GM12878 (cell line): ENCODE measurements at regions not wholly inside any gene's neighbourhood (a gene's known extent, or its start where the extent isn't known, plus 50 kb on each side); places are given as distances from the start of the nearest gene placed in this dataset.

Experiments used
- ATAC-seq: fragments of 200-7000 bp; cut with Tn5 transposase; 3 replicates; pipeline ENCODE4 v1.9.1; 2020; ENCODE audit warnings: mild to moderate bottlenecking, moderate library complexity
- BruUV-seq: library from RNA; stranded (reverse); fragments of 400-500 nt; replicated peaks from 2 replicates; lab custom pipeline; 2021; lab: Mats Ljungman, UMichigan
- CTCF ChIA-PET: fragments of 300-600 bp; sonication (Branson Sonifier 250); formaldehyde crosslinking; extraction: SDS; loops from one replicate; lab custom pipeline; 2021; ENCODE audit warnings: inconsistent platforms; lab: Yijun Ruan, JAX
- POLR2A ChIA-PET: fragments of 350-600 bp; formaldehyde crosslinking; extraction: SDS; loops from one replicate; lab custom pipeline; 2021; ENCODE audit warnings: inconsistent platforms; lab: Charles Lee
- RAD21 ChIA-PET: fragments of 300-600 bp; sonication (Branson Sonifier 250); formaldehyde crosslinking; loops from one replicate; lab custom pipeline; 2023; ENCODE audit warnings: antibody characterized with exemption; ENCODE audit not compliant: unreplicated experiment; lab: Charles Lee
- SMC1A ChIA-PET: fragments of 300-600 bp; sonication (Branson Sonifier 250); formaldehyde crosslinking; loops from one replicate; lab custom pipeline; 2023; ENCODE audit not compliant: unreplicated experiment, uncharacterized antibody; lab: Charles Lee
- DNase-seq: peaks from one replicate; pipeline ENCODE4 v3.0.0-alpha.2; 2011; ENCODE audit warnings: low read depth, low spot score
- FAIRE-seq: peaks from 3 replicates; lab custom pipeline; 2011; peaks lifted over from hg19 to GRCh38; lab: Jason Lieb, UNC
- H2AFZ ChIP-seq: 2 replicates; pipeline ENCODE4 v1.6.0; 2011; ENCODE audit warnings: low read depth, low read length, control low read depth; ENCODE audit not compliant: control insufficient read depth
- H3K27ac ChIP-seq: 2 replicates; pipeline ENCODE4 v1.5.1; 2011; ENCODE audit warnings: control low read depth; ENCODE audit not compliant: control insufficient read depth, insufficient read depth
- H3K27me3 ChIP-seq, 2 experiments: replicated peaks in 1 of 2; 2 replicates each; pipeline versions ENCODE4 v1.6.0 to v1.6.1; 2011; ENCODE audit warnings: low read length in 1 of 2; ENCODE audit not compliant: control insufficient read depth in 2 of 2, insufficient read depth in 2 of 2
- H3K36me3 ChIP-seq, 2 experiments: 2 replicates each; pipeline ENCODE4 v1.5.1; 2011; ENCODE audit warnings: low read length in 1 of 2; ENCODE audit not compliant: control insufficient read depth in 2 of 2, insufficient read depth in 2 of 2
- H3K4me1 ChIP-seq: 2 replicates; pipeline ENCODE4 v1.6.1; 2011; ENCODE audit warnings: mild to moderate bottlenecking, low read length, moderate library complexity, mixed read lengths; ENCODE audit not compliant: control insufficient read depth, insufficient read depth
- H3K4me2 ChIP-seq: 2 replicates; pipeline ENCODE4 v1.6.0; 2011; ENCODE audit warnings: control low read depth; ENCODE audit not compliant: control insufficient read depth, insufficient read depth
- H3K4me3 ChIP-seq: fragments of 200-600 bp; sonication (generic); 2 replicates; pipeline ENCODE4 v1.5.1; 2016
- H3K79me2 ChIP-seq: 2 replicates; pipeline ENCODE4 v1.6.0; 2011; ENCODE audit warnings: low read length; ENCODE audit not compliant: control insufficient read depth, insufficient read depth
- H3K9ac ChIP-seq: 2 replicates; pipeline ENCODE4 v1.8.0; 2011; ENCODE audit warnings: low read length, control low read depth, mixed read lengths; ENCODE audit not compliant: control insufficient read depth, insufficient read depth
- H3K9me3 ChIP-seq: replicated peaks from 3 replicates; pipeline ENCODE4 v1.5.1; 2011; ENCODE audit warnings: mild to moderate bottlenecking, low read length; ENCODE audit not compliant: control insufficient read depth, insufficient read depth
- H4K20me1 ChIP-seq: 2 replicates; pipeline ENCODE4 v1.6.0; 2011; ENCODE audit not compliant: control insufficient read depth, insufficient read depth
- ATF2 ChIP-seq: IDR thresholded peaks from 2 replicates; pipeline ENCODE4 v1.6.1; 2012; ENCODE audit warnings: low read length, inconsistent platforms
- CBX5 ChIP-seq: sonication (generic); IDR thresholded peaks from 2 replicates; pipeline ENCODE4 v1.6.1; 2016; ENCODE audit warnings: low read depth, moderate library complexity, mild to moderate bottlenecking, inconsistent platforms
- CTCF ChIP-seq, 3 experiments: IDR thresholded peaks in 2 of 3; conservative IDR thresholded peaks in 1 of 3; 2 replicates each; pipeline ENCODE4 v1.5.1; 2011; ENCODE audit warnings: low read depth in 3 of 3, low read length in 3 of 3, mild to moderate bottlenecking in 3 of 3, control low read depth in 2 of 3, moderate library complexity in 2 of 3, inconsistent platforms in 1 of 3, mixed read lengths in 1 of 3; ENCODE audit not compliant: control insufficient read depth in 2 of 3, insufficient read depth in 1 of 3; ENCODE audit errors: extremely low read depth in 1 of 3
- FOXM1 ChIP-seq: IDR thresholded peaks from 2 replicates; pipeline ENCODE4 v1.6.1; 2012; ENCODE audit warnings: low read depth, mild to moderate bottlenecking, inconsistent platforms, low read length, moderate library complexity
- KAT2A ChIP-seq: conservative IDR thresholded peaks from 2 replicates; pipeline ENCODE4 v1.6.1; 2011; ENCODE audit warnings: low read depth, low read length; ENCODE audit not compliant: control insufficient read depth
- NFIC ChIP-seq: IDR thresholded peaks from 2 replicates; pipeline ENCODE4 v1.6.1; 2012; ENCODE audit warnings: low read depth, mild to moderate bottlenecking, inconsistent platforms, low read length, moderate library complexity
- NFYB ChIP-seq: IDR thresholded peaks from 2 replicates; pipeline ENCODE4 v1.6.1; 2011; ENCODE audit warnings: low read depth, mild to moderate bottlenecking, low read length, improper control_type of control experiment, moderate library complexity; ENCODE audit not compliant: insufficient read depth
- NR2F1 ChIP-seq: fragments of 450-650 bp; conservative IDR thresholded peaks from 2 replicates; pipeline ENCODE4 v1.6.1; 2017; ENCODE audit warnings: mild to moderate bottlenecking
- PBX3 ChIP-seq: IDR thresholded peaks from 2 replicates; pipeline ENCODE4 v1.6.1; 2011; ENCODE audit warnings: mild to moderate bottlenecking, low read depth, low read length, moderate library complexity; ENCODE audit not compliant: insufficient replicate concordance
- PKNOX1 ChIP-seq: fragments of 450-650 bp; IDR thresholded peaks from 2 replicates; pipeline ENCODE4 v1.6.1; 2016; ENCODE audit warnings: mild to moderate bottlenecking
- RAD51 ChIP-seq: fragments of 450-650 bp; IDR thresholded peaks from 2 replicates; pipeline ENCODE4 v1.6.1; 2016; ENCODE audit warnings: moderate library complexity, mild to moderate bottlenecking, inconsistent platforms
- RUNX3 ChIP-seq: IDR thresholded peaks from 2 replicates; pipeline ENCODE4 v1.6.1; 2012; ENCODE audit warnings: low read length, inconsistent platforms
- TAF1 ChIP-seq: IDR thresholded peaks from 2 replicates; pipeline ENCODE4 v1.6.1; 2011; ENCODE audit warnings: mild to moderate bottlenecking, low read depth, low read length, borderline replicate concordance
- YY1 ChIP-seq: IDR thresholded peaks from 2 replicates; pipeline ENCODE4 v1.6.1; 2011; ENCODE audit warnings: low read depth, mild to moderate bottlenecking, low read length
- WGBS: methylation state at CpG from one replicate; pipeline ENCODE4 v1.1.6; 2016; ENCODE audit warnings: low lambda C conversion rate; ENCODE audit not compliant: insufficient replicate concordance, insufficient coverage; ENCODE audit errors: missing lambda C conversion rate; 5-methylcytosine and 5-hydroxymethylcytosine counted together
- in situ Hi-C: fragments of 300-500 bp; cut with MboI; formaldehyde crosslinking; loops from 9 replicates; pipeline ENCODE4 v1.14.3; 2018; ENCODE audit warnings: mixed read lengths
- intact Hi-C: fragments of 100-400 bp; cut with micrococcal nuclease; formaldehyde crosslinking; loops from one replicate; pipeline ENCODE4 v1.14.2; 2022; ENCODE audit not compliant: unreplicated experiment

GRCh38 chr6:156658966-156659821 lies 118.0 kb upstream of the ARID1B start:
- H3K4me3 ChIP-seq = no peak overlapping the region
- peaks cover 4% of the 10 kb centered on the region; the same call in 1 of the 3 replicates for H3K9me3 ChIP-seq
- ChIA-PET CTCF (interaction anchor here (0.5 to 1.5 kb wide), 9 partner anchors 9 to 197 kb away, joined by 3 to 6 read pairs (median 3); no protein-coding TSS in a partner anchor), SMC1A (interaction anchor here (0.8 to 2.8 kb wide), 13 partner anchors 9 to 133 kb away, joined by 3 to 19 read pairs (median 5); no protein-coding TSS in a partner anchor), POLR2A (interaction anchor here (0.7 to 1.1 kb wide), 4 partner anchors 27 to 1551 kb away, joined by 3 to 7 read pairs (median 3); no protein-coding TSS in a partner anchor), RAD21 (interaction anchor here (0.7 to 2.5 kb wide), 11 partner anchors 22 to 130 kb away, joined by 3 to 11 read pairs (median 3); partner anchors contain the start of gene ARID1B)
- DNase-seq = no peak
- intact Hi-C loops (no loop called here), in situ Hi-C loops (no loop called here)
- peak overlapping the region; percentile 76 for H2AFZ ChIP-seq
- ATAC-seq = peak; percentile 73
- WGBS = 37% methylated on average over 7 of the region's 7 CpGs
- H3K27ac ChIP-seq = peak overlapping the region; percentile 64; the same call in 1 of the 2 replicates
- BruUV-seq = no TSS peak
- FAIRE-seq = no peak
- peak overlapping the region; percentile 25; the same call in 1 of the 2 replicates for H3K9ac ChIP-seq
- H3K4me1 ChIP-seq = peaks cover 17% of the 10 kb centered on the region
- no peaks in the 10 kb centered on the region for H4K20me1 ChIP-seq
- no peak for TF ChIP-seq PBX3
- no peak for TF ChIP-seq KAT2A
- peak; percentile 61; the same call in 1 of the 2 replicates for TF ChIP-seq RAD51
- TF ChIP-seq YY1 = 0 out of 2 replicates have a peak, but pooled peaks have one; percentile 43
- 0 out of 2 replicates have a peak, but pooled peaks have one; percentile 28 for TF ChIP-seq NFYB
- TF ChIP-seq CBX5 = 0 out of 2 replicates have a peak, but pooled peaks have one; percentile 45
- no peak for TF ChIP-seq NR2F1
- TF ChIP-seq CTCF (IDR thresholded peaks at IDR 0.05 in 2 of 3, conservative IDR thresholded peaks at IDR 0.05 in 1 of 3; ENCODE audit: control insufficient read depth in 2 of 3, extremely low read depth in 1 of 3, insufficient read depth in 1 of 3, low read depth in 3 of 3, low read length in 3 of 3) = peak in 1 of 3 experiments; percentile 15; a peak in 1 of 6 replicates
- TF ChIP-seq FOXM1 = 0 out of 2 replicates have a peak, but pooled peaks have one; percentile 25
- TF ChIP-seq NFIC = no peak; the same call in 1 of the 2 replicates
- TF ChIP-seq ATF2 = 0 out of 2 replicates have a peak, but pooled peaks have one; percentile 4
- TF ChIP-seq RUNX3 = no peak
- TF ChIP-seq PKNOX1 = no peak
- no peak for TF ChIP-seq TAF1
- peak overlapping the region; percentile 78; the same call in 1 of the 2 replicates for H3K4me2 ChIP-seq
- H3K36me3 ChIP-seq = no peaks in the 10 kb centered on the region
- H3K27me3 ChIP-seq = no peaks in the 10 kb centered on the region
- H3K79me2 ChIP-seq = no peaks in the 10 kb centered on the region
